HCT116 (cell line): ENCODE measurements at regions not wholly inside any gene's neighbourhood (a gene's known extent, or its start where the extent isn't known, plus 50 kb on each side); places are given as distances from the start of the nearest gene placed in this dataset.

ENCODE experiments used
- ATAC-seq: fragments of 200-7000 bp; cut with Tn5 transposase; 2 replicates; pipeline ENCODE4 v1.9.1; 2020; ENCODE audit warnings: mild to moderate bottlenecking, moderate library complexity
- BruUV-seq: library from RNA; stranded (reverse); fragments of 400-500 nt; replicated peaks from 2 replicates; lab custom pipeline; 2021; lab: Mats Ljungman, UMichigan
- CTCF ChIA-PET: fragments of 300-600 bp; sonication (Branson Sonifier 250); formaldehyde crosslinking; loops from one replicate; lab custom pipeline; 2021; ENCODE audit warnings: antibody characterized with exemption; lab: Charles Lee
- POLR2A ChIA-PET: fragments of 300-600, 350-600 bp; sonication (Branson Sonifier 250); formaldehyde crosslinking; loops from one replicate; lab custom pipeline; 2021; ENCODE audit warnings: antibody characterized with exemption; lab: Charles Lee
- RAD21 ChIA-PET, 2 experiments: fragments of 300-600 bp; sonication (Branson Sonifier 250); formaldehyde crosslinking; loops; one replicate each; lab custom pipeline; 2023; ENCODE audit warnings: low total read pairs in 2 of 2; ENCODE audit not compliant: uncharacterized antibody in 2 of 2, unreplicated experiment in 2 of 2, low non-redundant PET in 1 of 2; lab: Charles Lee
- DNase-seq: peaks from one replicate; pipeline ENCODE4 v3.0.0-alpha.2; 2010; ENCODE audit warnings: low read depth, low spot score
- H2AFZ ChIP-seq: fragments of 200-600 bp; shearing (Covaris generic), sonication (generic); 2 replicates; pipeline ENCODE4 v1.6.1; 2017; ENCODE audit warnings: low read depth, mixed run types, mixed read lengths, antibody characterized with exemption, low read length; ENCODE audit not compliant: poor library complexity, severe bottlenecking
- H3K27ac ChIP-seq: 2 replicates; pipeline ENCODE4 v1.5.1; 2012; ENCODE audit warnings: low read depth, low read length
- H3K27me3 ChIP-seq: fragments of 200-600 bp; sonication (generic); 2 replicates; pipeline ENCODE4 v1.6.1; 2016; ENCODE audit warnings: mixed run types, low read length, mixed read lengths; ENCODE audit not compliant: insufficient read depth
- H3K36me3 ChIP-seq, 2 experiments: fragments of 200-500 bp in 1 of 2; fragments of 200-600 bp in 1 of 2; sonication (Bioruptor generic) in 1 of 2; sonication (generic) in 1 of 2; 2 replicates each; pipeline versions ENCODE4 v1.5.1 to v1.6.1; 2014 to 2016; ENCODE audit warnings: low read length in 2 of 2, inconsistent platforms in 1 of 2, mixed read lengths in 1 of 2, mixed run types in 1 of 2; ENCODE audit not compliant: insufficient read depth in 2 of 2, control insufficient read depth in 1 of 2
- H3K4me1 ChIP-seq, 2 experiments: fragments of 200-600 bp in 1 of 2; sonication (generic) in 1 of 2; 2 replicates each; pipeline versions ENCODE4 v1.5.1 to v1.6.1; 2012 to 2017; ENCODE audit warnings: low read length in 2 of 2, inconsistent platforms in 1 of 2, mild to moderate bottlenecking in 1 of 2, mixed read lengths in 1 of 2, mixed run types in 1 of 2, moderate library complexity in 1 of 2; ENCODE audit not compliant: insufficient read depth in 2 of 2, control insufficient read depth in 1 of 2
- H3K4me2 ChIP-seq: fragments of 200-600 bp; sonication (generic); 2 replicates; pipeline ENCODE4 v1.6.1; 2017; ENCODE audit warnings: mixed run types, low read length, mixed read lengths
- H3K4me3 ChIP-seq, 2 experiments: fragments of 200-600 bp in 1 of 2; sonication (generic) in 1 of 2; replicated peaks in 1 of 2; 2 replicates each; pipeline ENCODE4 v1.5.1; 2011 to 2016; ENCODE audit warnings: low read length in 2 of 2, control low read depth in 1 of 2, low read depth in 1 of 2, mild to moderate bottlenecking in 1 of 2, mixed read lengths in 1 of 2, mixed run types in 1 of 2
- H3K79me2 ChIP-seq: fragments of 200-600 bp; sonication (generic); 2 replicates; pipeline ENCODE4 v1.6.1; 2017; ENCODE audit warnings: mild to moderate bottlenecking, mixed run types, low read length, moderate library complexity, mixed read lengths; ENCODE audit not compliant: insufficient read depth
- H3K9ac ChIP-seq: fragments of 200-600 bp; sonication (generic); 2 replicates; pipeline ENCODE4 v1.6.1; 2016; ENCODE audit warnings: low read length, mixed read lengths
- H3K9me2 ChIP-seq: fragments of 200-600 bp; sonication (generic), shearing (Covaris generic); 2 replicates; pipeline ENCODE4 v1.6.1; 2017; ENCODE audit warnings: mixed run types, mild to moderate bottlenecking, moderate library complexity; ENCODE audit not compliant: insufficient read depth
- H3K9me3 ChIP-seq, 2 experiments: fragments of 200-500 bp in 1 of 2; fragments of 200-600 bp in 1 of 2; sonication (Bioruptor generic) in 1 of 2; sonication (generic) in 1 of 2; 2 replicates each; pipeline ENCODE4 v1.6.1; 2014 to 2017; ENCODE audit warnings: low read length in 2 of 2, mixed read lengths in 2 of 2, inconsistent platforms in 1 of 2, low read depth in 1 of 2, mild to moderate bottlenecking in 1 of 2, mixed run types in 1 of 2, moderate library complexity in 1 of 2; ENCODE audit not compliant: control insufficient read depth in 1 of 2, insufficient read depth in 1 of 2
- H4K20me1 ChIP-seq: fragments of 200-600 bp; sonication (generic), shearing (Covaris generic); 2 replicates; pipeline ENCODE4 v1.6.1; 2017; ENCODE audit warnings: mixed run types, mild to moderate bottlenecking, moderate library complexity; ENCODE audit not compliant: insufficient read depth
- CBX3 ChIP-seq: IDR thresholded peaks from 2 replicates; pipeline ENCODE4 v1.6.1; 2012; ENCODE audit warnings: low read depth
- EGR1 ChIP-seq: IDR thresholded peaks from 2 replicates; pipeline ENCODE4 v1.6.1; 2012; ENCODE audit warnings: low read depth
- POLR2AphosphoS5 ChIP-seq: IDR thresholded peaks from 2 replicates; pipeline ENCODE4 v1.6.1; 2011; ENCODE audit warnings: mild to moderate bottlenecking, low read depth, low read length, moderate library complexity
- RAD21 ChIP-seq: IDR thresholded peaks from 2 replicates; pipeline ENCODE4 v1.6.1; 2012; ENCODE audit warnings: low read depth, mild to moderate bottlenecking
- SIN3A ChIP-seq: IDR thresholded peaks from 2 replicates; pipeline ENCODE4 v1.6.1; 2012; ENCODE audit warnings: low read depth
- SP1 ChIP-seq: IDR thresholded peaks from 2 replicates; pipeline ENCODE4 v1.6.1; 2012; ENCODE audit warnings: low read depth
- SRF ChIP-seq: IDR thresholded peaks from 2 replicates; pipeline ENCODE4 v1.6.1; 2012; ENCODE audit warnings: low read depth
- TCF7L2 ChIP-seq: IDR thresholded peaks from 2 replicates; pipeline ENCODE4 v1.7.0; 2011; ENCODE audit warnings: borderline replicate concordance, inconsistent platforms; ENCODE audit not compliant: insufficient read depth, insufficient read length; ENCODE audit errors: extremely low read depth
- ZFX ChIP-seq: fragments of 450-650 bp; IDR thresholded peaks from 2 replicates; pipeline ENCODE4 v1.6.1; 2017
- ZNF274 ChIP-seq: fragments of 200-500 bp; sonication (Bioruptor generic); IDR thresholded peaks from 2 replicates; pipeline ENCODE4 v1.6.1; 2014; ENCODE audit warnings: mild to moderate bottlenecking, low read depth, low read length, inconsistent platforms
- intact Hi-C: fragments of 100-400 bp; cut with micrococcal nuclease; formaldehyde crosslinking; loops from 2 replicates; pipeline ENCODE4 v1.10.0; 2022
- TF ChIP-seq, protein P1 (sequence below), 3 experiments: fragments of 200-600 bp in 1 of 3; sonication (generic) in 1 of 3; IDR thresholded peaks in 2 of 3; conservative IDR thresholded peaks in 1 of 3; 2 replicates each; pipeline ENCODE4 v1.5.1; 2012 to 2017; ENCODE audit warnings: low read depth in 2 of 3, low read length in 2 of 3, antibody characterized with exemption in 1 of 3, borderline replicate concordance in 1 of 3, control low read depth in 1 of 3, mild to moderate bottlenecking in 1 of 3, mixed read lengths in 1 of 3, mixed run types in 1 of 3, moderate library complexity in 1 of 3; ENCODE audit not compliant: insufficient read depth in 1 of 3

DNA sequence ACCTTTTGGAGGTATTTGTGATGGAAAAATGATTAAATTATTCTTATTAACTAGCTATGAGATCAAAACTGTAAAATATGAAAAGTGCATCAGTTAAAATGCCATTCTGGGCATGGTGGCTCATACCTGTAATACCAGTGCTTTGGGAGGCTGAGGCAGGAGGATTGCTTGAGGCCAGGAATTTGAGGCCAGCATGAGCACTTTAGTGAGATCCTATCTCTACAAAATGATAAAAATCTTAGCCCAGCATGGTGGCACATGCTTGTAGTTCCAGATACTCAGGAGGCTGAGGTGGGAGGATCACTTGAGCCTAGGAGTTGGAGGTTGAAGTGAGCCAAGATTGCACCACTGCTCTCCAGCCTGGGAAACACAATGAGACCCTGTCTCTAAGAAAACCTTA, 252.5 kb upstream of the SEMA6A start:
- no peaks in the 10 kb centered on the region for H3K9me2 ChIP-seq
- no peak overlapping the region for H3K4me3 ChIP-seq
- DNase-seq (no peak), ATAC-seq (no peak)
- H3K4me2 ChIP-seq: no peak overlapping the region
- no peak overlapping the region for H3K9ac ChIP-seq
- no peak for TF ChIP-seq RAD21
- no peak for TF ChIP-seq CBX3
- no peak for TF ChIP-seq SP1
- TF ChIP-seq POLR2AphosphoS5: no peak
- TF ChIP-seq ZFX: no peak
- TF ChIP-seq EGR1: no peak
- TF ChIP-seq TCF7L2: no peak
- TF ChIP-seq SRF: no peak
- no peak for TF ChIP-seq SIN3A
- ChIA-PET CTCF (no interaction called here), RAD21 (no interaction called here), POLR2A (no interaction called here)
- H3K36me3 ChIP-seq: no peaks in the 10 kb centered on the region
- intact Hi-C loops: no loop called here
- H3K79me2 ChIP-seq: no peaks in the 10 kb centered on the region
- H3K9me3 ChIP-seq: no peaks in the 10 kb centered on the region
- no peak overlapping the region for H2AFZ ChIP-seq
- H3K27me3 ChIP-seq: no peaks in the 10 kb centered on the region
- no TSS peak for BruUV-seq
- H3K4me1 ChIP-seq: peaks cover 5 to 15% of the 10 kb centered on the region in 2 experiments; a peak in 3 of 4 replicates
- no peak overlapping the region for H3K27ac ChIP-seq
- no peaks in the 10 kb centered on the region for H4K20me1 ChIP-seq

DNA sequence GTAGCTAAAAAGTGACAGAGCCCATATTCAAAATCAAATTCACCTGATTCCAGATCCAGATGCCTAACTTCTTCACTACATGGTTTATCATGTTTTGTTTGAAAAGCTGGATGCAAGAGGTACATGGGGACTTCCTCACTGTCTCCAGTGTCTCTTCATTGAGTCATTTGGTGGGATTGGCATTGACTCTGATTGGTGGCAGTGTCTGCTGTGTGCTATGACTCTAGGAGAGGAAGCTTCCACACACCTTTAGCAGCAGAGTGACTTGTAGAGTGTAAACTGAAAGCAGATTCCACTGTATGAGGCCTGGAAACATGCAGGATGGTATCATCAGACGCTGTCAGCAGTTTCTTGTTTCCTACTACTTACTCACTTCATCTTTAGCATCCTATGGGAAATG, 250.9 kb upstream of the SEMA6A start:
- TF ChIP-seq CBX3 (no peak), ZNF274 (no peak)
- TF ChIP-seq, protein P1, sequence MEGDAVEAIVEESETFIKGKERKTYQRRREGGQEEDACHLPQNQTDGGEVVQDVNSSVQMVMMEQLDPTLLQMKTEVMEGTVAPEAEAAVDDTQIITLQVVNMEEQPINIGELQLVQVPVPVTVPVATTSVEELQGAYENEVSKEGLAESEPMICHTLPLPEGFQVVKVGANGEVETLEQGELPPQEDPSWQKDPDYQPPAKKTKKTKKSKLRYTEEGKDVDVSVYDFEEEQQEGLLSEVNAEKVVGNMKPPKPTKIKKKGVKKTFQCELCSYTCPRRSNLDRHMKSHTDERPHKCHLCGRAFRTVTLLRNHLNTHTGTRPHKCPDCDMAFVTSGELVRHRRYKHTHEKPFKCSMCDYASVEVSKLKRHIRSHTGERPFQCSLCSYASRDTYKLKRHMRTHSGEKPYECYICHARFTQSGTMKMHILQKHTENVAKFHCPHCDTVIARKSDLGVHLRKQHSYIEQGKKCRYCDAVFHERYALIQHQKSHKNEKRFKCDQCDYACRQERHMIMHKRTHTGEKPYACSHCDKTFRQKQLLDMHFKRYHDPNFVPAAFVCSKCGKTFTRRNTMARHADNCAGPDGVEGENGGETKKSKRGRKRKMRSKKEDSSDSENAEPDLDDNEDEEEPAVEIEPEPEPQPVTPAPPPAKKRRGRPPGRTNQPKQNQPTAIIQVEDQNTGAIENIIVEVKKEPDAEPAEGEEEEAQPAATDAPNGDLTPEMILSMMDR (IDR thresholded peaks at IDR 0.05 in 2 of 3, conservative IDR thresholded peaks at IDR 0.05 in 1 of 3; ENCODE audit: borderline replicate concordance in 1 of 3, insufficient read depth in 1 of 3, low read depth in 2 of 3, low read length in 2 of 3): no peak
- POLR2A ChIA-PET: no interaction called here
- H3K36me3 ChIP-seq: no peaks in the 10 kb centered on the region
- H3K9ac ChIP-seq: no peak overlapping the region
- no peaks in the 10 kb centered on the region for H3K9me2 ChIP-seq
- intact Hi-C loops: no loop called here
- H3K4me3 ChIP-seq: no peak overlapping the region
- BruUV-seq: no TSS peak
- DNase-seq (no peak), ATAC-seq (no peak)
- H2AFZ ChIP-seq: no peak overlapping the region
- H3K4me1 ChIP-seq: peaks cover 5 to 16% of the 10 kb centered on the region in 2 experiments; a peak in 3 of 4 replicates
- no peak overlapping the region for H3K4me2 ChIP-seq
- no peak overlapping the region for H3K27ac ChIP-seq
- RAD21 ChIA-PET: no interaction called here
- no peaks in the 10 kb centered on the region for H3K79me2 ChIP-seq
- H3K27me3 ChIP-seq: no peaks in the 10 kb centered on the region
- H4K20me1 ChIP-seq: no peaks in the 10 kb centered on the region
- CTCF ChIA-PET: no interaction called here
- no peaks in the 10 kb centered on the region for H3K9me3 ChIP-seq
